Osteocyte (in vitro differentiated cells): ENCODE measurements at regions not wholly inside any gene's neighbourhood (a gene's known extent, or its start where the extent isn't known, plus 50 kb on each side); places are given as distances from the start of the nearest gene placed in this dataset.

Experiments used
- DNase-seq: peaks from one replicate; pipeline ENCODE4 v3.0.0; 2021; ENCODE audit warnings: mixed read lengths; ENCODE audit not compliant: unreplicated experiment; ENCODE audit errors: extremely low spot score
- H3K27ac Mint-ChIP-seq: one replicate; pipeline ENCODE4 v1.8.0; 2021; ENCODE audit warnings: mild to moderate bottlenecking, mixed read lengths; ENCODE audit not compliant: unreplicated experiment
- H3K27me3 Mint-ChIP-seq: one replicate; pipeline ENCODE4 v1.8.0; 2021; ENCODE audit warnings: mixed read lengths; ENCODE audit not compliant: unreplicated experiment
- H3K36me3 Mint-ChIP-seq: one replicate; pipeline ENCODE4 v1.8.0; 2021; ENCODE audit warnings: mixed read lengths; ENCODE audit not compliant: unreplicated experiment
- H3K4me1 Mint-ChIP-seq: one replicate; pipeline ENCODE4 v1.8.0; 2021; ENCODE audit warnings: mixed read lengths; ENCODE audit not compliant: unreplicated experiment
- H3K4me3 Mint-ChIP-seq: one replicate; pipeline ENCODE4 v1.8.0; 2021; ENCODE audit warnings: mild to moderate bottlenecking, moderate library complexity, mixed read lengths; ENCODE audit not compliant: unreplicated experiment
- H3K9me3 Mint-ChIP-seq: one replicate; pipeline ENCODE4 v1.8.0; 2021; ENCODE audit warnings: mixed read lengths; ENCODE audit not compliant: unreplicated experiment
- CTCF ChIP-seq: fragments of 200-600 bp; sonication (generic); IDR thresholded peaks from 2 replicates; pipeline ENCODE4 v1.5.0; 2021; ENCODE audit warnings: antibody characterized with exemption, mild to moderate bottlenecking, moderate library complexity

- H3K36me3 Mint-ChIP-seq, result no peaks in the 10 kb centered on the region
- H3K4me1 Mint-ChIP-seq, result peaks cover 46% of the 10 kb centered on the region
- H3K27ac Mint-ChIP-seq, result no peak overlapping the region
- DNase-seq, result no peak
- TF ChIP-seq CTCF, result no peak
- H3K4me3 Mint-ChIP-seq, result no peak overlapping the region
- no peaks in the 10 kb centered on the region for H3K9me3 Mint-ChIP-seq
- H3K27me3 Mint-ChIP-seq, result no peaks in the 10 kb centered on the region
Measured at GRCh38 chr16:65545413-65545956, 423.6 kb upstream of the CDH11 start.

GRCh38 chr16:65543781-65544740 lies 422.2 kb upstream of the CDH11 start:
- H3K27ac Mint-ChIP-seq, result no peak overlapping the region
- no peaks in the 10 kb centered on the region for H3K36me3 Mint-ChIP-seq
- no peaks in the 10 kb centered on the region for H3K27me3 Mint-ChIP-seq
- DNase-seq, result no peak
- peaks cover 35% of the 10 kb centered on the region for H3K4me1 Mint-ChIP-seq
- H3K4me3 Mint-ChIP-seq, result no peak overlapping the region
- TF ChIP-seq CTCF, result no peak
- no peaks in the 10 kb centered on the region for H3K9me3 Mint-ChIP-seq

GRCh38 chr16:65541646-65542045 lies 419.8 kb upstream of the CDH11 start:
- Mint-ChIP-seq H3K27ac (no peak overlapping the region), H3K9me3 (no peaks in the 10 kb centered on the region), H3K36me3 (no peaks in the 10 kb centered on the region), H3K27me3 (no peaks in the 10 kb centered on the region), H3K4me1 (peaks cover 11% of the 10 kb centered on the region), H3K4me3 (no peak overlapping the region)
- no peak for TF ChIP-seq CTCF
- no peak for DNase-seq

GRCh38 chr16:65540901-65541300 lies 419.0 kb upstream of the CDH11 start:
- H3K9me3 Mint-ChIP-seq, result no peaks in the 10 kb centered on the region
- H3K4me3 Mint-ChIP-seq, result no peak overlapping the region
- no peaks in the 10 kb centered on the region for H3K36me3 Mint-ChIP-seq
- no peaks in the 10 kb centered on the region for H3K27me3 Mint-ChIP-seq
- TF ChIP-seq CTCF, result no peak
- no peak for DNase-seq
- no peak overlapping the region for H3K27ac Mint-ChIP-seq
- peaks cover 4% of the 10 kb centered on the region for H3K4me1 Mint-ChIP-seq

- no peak overlapping the region for H3K4me3 Mint-ChIP-seq
- no peak for DNase-seq
- H3K36me3 Mint-ChIP-seq, result no peaks in the 10 kb centered on the region
- no peaks in the 10 kb centered on the region for H3K27me3 Mint-ChIP-seq
- H3K27ac Mint-ChIP-seq, result no peak overlapping the region
- no peak for TF ChIP-seq CTCF
- peaks cover 9% of the 10 kb centered on the region for H3K4me1 Mint-ChIP-seq
- H3K9me3 Mint-ChIP-seq, result no peaks in the 10 kb centered on the region
Measured at GRCh38 chr16:65538976-65539375, 417.1 kb upstream of the CDH11 start.
